SK-MEL-5 (cell line): ENCODE measurements at regions not wholly inside any gene's neighbourhood (a gene's known extent, or its start where the extent isn't known, plus 50 kb on each side); places are given as distances from the start of the nearest gene placed in this dataset.
A peak's percentile ranks its signal among the peaks of the same experiment; 100 is the strongest.

Source experiments
- DNase-seq: peaks from one replicate; pipeline ENCODE4 v3.0.0-alpha.2; 2016; ENCODE audit warnings: low read depth, low spot score
- in situ Hi-C: cut with HindIII; loops from 2 replicates; pipeline ENCODE4 v1.10.0; 2016; ENCODE audit warnings: low sequenced_read_pairs, high pct_unique_total_duplicates, low pct_unique_long_range_greater_than_20kb

DNA sequence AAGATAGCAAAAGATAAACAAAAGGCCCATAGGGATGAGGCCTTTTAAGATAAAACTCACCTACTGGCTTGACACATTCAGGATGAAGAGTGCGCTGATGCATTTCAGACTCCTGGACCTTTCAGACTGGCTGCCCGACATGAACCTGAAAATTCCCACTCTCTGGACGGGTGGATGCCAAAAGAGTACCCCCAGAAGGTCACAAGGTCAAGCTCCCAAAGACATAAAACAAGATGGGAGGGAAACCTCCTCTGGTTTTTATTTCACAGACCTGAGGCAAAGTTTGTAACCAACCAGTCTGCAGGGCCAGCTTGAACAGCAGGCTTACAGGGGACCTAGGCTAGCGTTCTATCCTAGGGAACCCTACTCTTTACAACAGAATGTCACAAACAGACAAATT is 123.2 kb upstream of the GC start:
- in situ Hi-C loops = no loop called here
- no peak for DNase-seq

DNA sequence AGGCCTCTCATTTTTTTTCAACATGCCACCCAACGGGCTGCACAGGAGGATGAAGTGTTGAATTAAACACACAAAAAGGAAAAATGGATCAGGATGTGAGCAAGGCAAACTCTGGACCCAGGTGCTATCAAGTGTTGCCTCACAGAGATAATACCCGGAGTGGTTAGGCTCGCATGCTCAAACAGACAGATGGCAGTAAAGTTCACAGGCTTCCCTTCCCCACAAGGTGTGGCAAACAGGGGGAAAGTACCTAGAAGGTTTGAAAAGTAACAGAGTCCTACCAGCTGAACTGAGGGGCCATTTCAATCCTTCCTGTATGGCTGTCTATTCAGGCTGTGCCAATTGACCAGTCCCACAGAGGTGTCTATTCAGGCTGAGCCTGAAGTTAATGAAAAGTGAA is 123.9 kb upstream of the GC start:
- in situ Hi-C loops = no loop called here
- no peak for DNase-seq

DNA sequence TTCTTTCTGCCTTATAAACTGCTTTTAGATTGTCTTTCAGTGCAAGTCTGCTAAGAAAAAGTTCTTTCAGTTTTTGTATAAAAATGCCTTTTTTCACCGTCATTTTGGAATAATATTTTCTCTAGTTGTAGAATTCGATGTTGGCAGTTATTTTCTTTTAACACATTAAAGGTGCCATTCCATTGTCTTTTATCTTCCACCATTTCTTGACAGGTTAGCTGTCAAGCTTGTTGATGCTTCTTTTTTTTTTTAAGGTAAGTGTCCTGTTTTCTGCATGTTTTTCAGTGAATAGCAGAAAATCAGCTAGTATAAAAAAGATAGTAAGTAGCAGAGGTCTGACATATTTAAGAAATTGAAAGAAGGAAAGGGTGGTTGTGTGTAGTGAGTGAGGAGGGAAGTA is 118.5 kb upstream of the NPFFR2 start:
- in situ Hi-C loops = no loop called here
- DNase-seq = no peak

DNA sequence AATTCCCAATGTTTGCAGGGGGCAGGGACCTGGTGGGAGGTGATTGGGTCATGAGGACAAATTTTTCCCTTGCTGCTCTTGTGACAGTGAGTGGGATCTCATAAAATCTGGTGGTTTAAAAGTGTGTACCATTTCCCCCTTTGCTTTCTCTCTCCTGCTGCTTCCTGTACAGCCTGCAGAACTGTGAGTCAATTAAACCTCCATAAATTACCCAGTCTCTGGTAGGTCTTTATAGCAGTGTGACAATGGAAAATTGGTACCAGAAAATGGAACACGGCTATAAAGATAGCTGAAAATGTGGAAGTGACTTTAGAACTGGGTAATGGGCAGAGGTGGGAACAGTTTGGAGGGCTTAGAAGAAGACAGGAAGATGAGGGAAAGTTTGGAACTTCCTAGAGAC is 108.7 kb upstream of the NPFFR2 start:
- in situ Hi-C loops = no loop called here

DNA sequence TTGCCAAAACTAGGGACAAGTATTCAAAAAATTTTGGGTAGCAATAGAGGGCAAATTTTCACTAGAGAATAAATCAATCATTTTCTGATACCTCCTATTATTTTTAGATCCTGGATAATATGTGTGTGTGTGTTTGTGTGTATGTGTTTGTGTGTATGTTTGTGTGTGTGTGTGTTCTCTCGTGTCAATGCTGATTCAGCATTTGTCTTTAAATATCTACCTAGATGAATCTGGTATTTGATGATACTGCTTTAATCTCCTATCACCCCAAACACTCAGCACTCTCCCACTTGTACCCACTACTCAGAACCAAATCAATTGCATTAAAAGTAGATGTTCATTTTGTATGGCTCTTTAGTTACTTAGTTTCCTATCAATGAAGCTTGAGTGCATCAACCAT is 101.3 kb upstream of the NPFFR2 start:
- in situ Hi-C loops = no loop called here
- no peak for DNase-seq

More for the DNA sequence above, 108.7 kb upstream of the NPFFR2 start:
- no peak for DNase-seq

DNA sequence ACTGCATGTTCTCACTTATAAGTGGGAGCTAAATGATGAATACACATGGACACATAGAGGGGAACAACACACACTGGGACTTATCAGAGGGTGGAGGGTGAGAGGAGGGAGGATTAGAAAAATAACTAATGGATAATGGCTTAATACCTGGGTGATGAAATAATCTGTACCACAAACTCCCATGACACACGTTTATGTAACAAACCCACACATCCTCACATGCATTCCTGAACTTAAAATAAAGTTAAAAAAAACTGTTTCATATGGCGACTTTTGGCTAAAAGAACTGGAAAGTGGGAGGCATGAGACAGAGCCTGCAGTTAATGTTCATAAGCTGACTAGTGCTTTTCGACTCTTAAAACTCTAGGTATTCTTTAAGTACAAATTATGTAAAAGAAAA is 98.9 kb upstream of the NPFFR2 start:
- no peak for DNase-seq
- in situ Hi-C loops = no loop called here

DNA sequence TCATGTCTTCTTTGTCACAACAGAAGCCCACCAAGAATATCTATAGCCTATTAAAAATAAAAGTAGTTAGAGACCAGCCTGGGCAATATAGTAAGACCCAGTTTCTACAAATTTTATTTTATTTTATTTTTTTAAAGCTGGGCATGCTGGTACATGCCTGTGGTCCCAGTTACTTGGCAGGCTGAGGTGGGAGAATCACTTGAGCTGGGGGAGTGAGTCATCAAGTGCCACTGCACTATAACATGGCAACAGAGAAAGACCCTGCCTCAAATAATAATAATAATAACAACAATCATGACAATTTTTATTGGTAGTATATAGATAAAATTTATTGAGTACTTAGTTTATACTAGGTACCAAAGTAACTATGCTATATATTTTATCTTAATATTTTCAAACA is 93.0 kb upstream of the NPFFR2 start:
- in situ Hi-C loops = no loop called here
- DNase-seq = no peak

DNA sequence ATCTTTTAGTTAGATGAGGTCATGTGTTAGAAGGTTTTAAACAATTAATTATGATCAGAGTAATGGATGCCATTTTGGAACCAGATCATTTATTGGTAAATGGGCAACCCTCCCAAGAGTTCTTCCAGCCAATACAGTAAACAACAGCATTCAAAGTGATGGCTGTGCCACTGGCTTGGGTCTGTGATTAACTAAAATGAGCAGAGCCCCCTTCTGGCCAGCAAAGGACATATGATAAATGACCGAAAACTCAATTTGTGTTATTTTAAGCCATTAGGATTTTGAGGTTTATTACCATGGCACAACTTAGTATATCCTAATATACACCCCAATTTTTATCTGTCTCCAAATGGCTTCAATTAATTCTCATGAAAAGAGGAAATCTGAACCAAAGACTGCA is 90.8 kb upstream of the NPFFR2 start:
- in situ Hi-C loops = no loop called here
- DNase-seq = peak; percentile 58

DNA sequence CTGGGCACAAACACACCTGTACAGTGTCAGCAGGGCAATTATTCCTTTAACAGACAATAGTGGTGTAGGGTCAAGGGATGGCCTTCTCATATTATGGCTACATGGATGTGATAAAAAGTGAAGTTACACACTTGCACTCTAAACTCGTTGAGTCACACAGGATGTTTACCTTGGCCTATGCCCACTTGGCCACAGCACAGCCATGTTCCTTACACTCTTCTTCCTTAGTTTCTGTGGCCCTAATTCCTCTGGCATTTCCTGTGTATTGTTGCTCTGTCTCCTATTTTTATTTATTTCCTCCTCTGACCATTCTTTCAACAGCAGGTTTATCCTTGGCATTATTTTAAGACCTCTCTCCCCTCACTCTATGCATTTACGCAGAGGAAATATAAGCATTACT is 86.8 kb upstream of the NPFFR2 start:
- in situ Hi-C loops = no loop called here
- DNase-seq = no peak

DNA sequence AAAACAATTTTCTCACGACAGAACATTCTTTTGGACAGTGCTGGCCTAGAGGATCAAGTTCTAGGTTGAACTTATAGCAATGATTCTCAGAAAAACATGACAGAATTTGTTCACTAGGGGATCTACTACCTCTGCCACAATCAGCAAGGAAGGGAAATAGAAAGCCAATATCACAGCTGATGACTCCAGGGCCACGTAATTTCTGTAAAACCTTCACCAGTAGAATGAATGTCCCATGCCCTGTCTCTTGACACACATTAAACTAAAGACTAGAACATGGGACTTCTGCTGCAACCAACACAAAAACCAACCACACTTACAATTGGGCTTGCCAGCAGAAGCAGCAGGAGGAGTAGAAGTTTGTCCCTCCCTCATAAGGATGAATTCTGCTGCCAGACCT is 86.0 kb upstream of the NPFFR2 start:
- no peak for DNase-seq
- in situ Hi-C loops = no loop called here

DNA sequence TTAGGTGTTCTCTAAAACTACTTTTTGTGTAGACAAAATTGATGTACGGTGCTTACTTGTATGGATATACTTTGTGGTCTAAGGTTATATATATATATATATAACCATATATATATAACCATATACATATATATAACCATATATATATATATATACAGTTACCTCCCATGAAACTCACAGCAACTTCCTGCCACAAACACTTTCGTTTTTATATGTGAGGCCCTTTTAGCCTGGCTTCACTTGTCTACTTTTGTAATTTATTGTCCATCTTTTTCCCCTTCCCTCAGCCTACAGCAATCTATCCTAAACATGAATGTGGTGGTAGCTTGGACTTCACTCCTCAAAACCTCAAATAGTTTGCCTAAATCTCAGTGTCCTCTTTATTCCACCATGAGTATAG is 72.8 kb upstream of the NPFFR2 start:
- in situ Hi-C loops = no loop called here
- DNase-seq = no peak

DNA sequence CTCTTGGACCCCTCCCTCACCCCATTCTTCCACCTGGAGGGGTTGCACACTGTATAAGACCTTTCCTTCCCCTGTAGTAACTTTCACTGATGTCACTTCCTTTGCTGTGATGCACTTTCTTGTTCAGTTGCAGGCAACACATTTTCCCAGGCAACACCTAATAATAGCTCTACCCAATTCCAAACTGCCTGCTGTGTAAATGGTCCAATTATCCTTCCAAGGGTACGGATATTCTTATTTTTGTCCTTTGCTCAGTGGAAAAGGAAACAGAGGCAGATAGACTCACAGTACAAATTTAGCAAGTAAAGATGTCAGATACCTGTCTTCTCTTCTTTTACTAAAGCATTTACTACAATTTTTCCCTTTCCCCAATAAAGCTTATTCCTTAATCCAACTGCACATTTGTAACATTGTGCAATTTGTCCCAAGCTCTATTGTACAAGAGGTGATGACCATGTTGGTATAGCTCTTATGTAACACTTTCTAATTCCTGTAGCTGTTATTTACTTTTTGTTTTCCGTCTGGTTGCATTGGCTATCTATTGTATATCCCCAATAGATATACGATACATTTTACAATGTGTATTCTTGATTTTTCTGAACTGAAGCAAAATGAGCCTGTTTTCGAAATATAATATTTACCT is 69.1 kb upstream of the NPFFR2 start:
- no peak for DNase-seq
- in situ Hi-C loops = no loop called here

DNA sequence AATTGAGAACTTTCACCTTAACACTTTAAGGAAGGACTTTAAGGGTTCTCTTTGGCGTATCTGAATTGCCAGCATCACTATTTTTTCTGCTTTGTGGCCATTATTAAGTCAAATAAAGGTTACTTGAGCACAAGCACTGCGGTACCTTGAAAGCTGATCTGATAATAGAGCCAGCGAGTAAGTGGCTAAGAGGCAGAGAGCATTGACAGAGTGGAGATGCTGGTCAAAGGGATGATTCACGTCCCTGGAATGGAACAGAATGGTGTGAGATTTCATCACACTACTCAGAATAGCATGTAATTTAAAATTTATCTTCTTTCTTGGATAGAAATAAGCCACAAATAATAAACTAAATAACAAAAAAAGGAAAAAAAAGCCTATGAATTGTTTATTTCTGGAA is 57.1 kb upstream of the NPFFR2 start:
- in situ Hi-C loops = no loop called here

DNA sequence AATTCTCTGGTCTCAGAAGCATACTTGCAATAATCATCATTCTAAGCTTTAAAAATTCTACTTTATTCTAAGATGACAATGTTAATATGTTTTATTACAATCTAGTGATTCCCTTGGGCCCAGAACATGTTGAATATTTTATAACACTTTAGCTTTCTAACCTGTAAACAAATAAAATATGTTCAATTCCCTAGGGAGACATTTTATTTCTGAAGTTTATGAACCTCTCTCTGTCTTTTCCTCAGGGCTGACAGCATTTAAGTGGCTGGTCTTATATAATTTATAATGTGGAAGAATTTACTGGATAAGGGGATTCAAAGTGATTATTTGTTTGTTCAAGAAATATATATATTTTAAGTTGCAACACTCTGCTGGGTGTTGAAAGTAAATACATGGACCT is 55.3 kb upstream of the NPFFR2 start:
- in situ Hi-C loops = no loop called here
- no peak for DNase-seq

More for the DNA sequence above, 57.1 kb upstream of the NPFFR2 start:
- DNase-seq = no peak

DNA sequence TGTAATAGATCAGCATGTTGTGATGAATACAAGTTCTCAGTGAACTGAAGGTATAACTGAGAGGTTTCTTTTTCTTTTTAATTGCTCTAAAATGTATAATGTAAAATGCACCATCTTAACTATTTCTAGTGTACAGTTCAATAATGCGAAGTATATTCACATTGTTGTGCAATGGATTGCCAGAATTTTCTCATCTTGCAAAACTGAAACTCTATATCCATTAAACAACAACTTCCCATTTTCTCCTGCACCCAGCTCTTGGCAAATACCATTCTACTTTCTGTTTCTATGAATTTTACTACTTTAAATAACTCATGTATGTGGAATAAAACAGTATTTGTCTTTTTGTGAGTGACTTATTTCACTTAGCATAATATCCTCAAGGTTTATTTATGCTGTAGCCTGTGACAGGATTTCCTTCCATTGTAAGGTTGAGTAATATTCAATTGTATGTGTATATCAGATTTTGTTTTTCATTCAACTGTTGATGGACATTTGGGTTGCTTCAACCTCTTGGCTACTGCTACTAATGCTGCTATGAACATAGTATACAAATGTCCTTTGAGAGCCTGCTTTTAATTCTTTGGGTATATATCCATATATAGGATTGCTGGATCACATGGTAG is 53.5 kb upstream of the NPFFR2 start:
- in situ Hi-C loops = no loop called here
- DNase-seq = no peak

DNA sequence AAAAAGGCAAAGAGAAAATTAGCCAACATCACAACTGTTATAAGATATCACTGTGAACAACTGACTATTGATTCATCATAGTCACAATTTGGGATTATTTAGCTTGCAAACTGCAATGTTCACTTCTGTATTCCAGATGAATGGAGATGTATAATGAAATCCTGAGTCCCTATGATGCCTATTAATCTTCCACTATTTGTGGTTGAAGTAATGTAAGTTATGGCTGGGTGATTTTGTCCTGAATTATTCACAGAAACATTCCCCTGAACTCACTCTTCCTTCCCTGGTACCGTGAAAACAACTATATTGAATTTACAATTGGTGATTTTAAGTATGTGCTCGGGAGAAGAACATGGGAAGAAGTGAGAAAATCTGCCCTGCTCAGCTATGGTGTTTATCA is 50.8 kb upstream of the NPFFR2 start:
- in situ Hi-C loops = no loop called here
- DNase-seq = no peak
